Hindlimb muscle (tissue), 1 donor: ENCODE measurements at regions not wholly inside any gene's neighbourhood (a gene's known extent, or its start where the extent isn't known, plus 50 kb on each side); places are given as distances from the start of the nearest gene placed in this dataset.

Experiments used
- DNase-seq: peaks from one replicate; pipeline ENCODE4 v3.0.0-alpha.2; 2013

DNA sequence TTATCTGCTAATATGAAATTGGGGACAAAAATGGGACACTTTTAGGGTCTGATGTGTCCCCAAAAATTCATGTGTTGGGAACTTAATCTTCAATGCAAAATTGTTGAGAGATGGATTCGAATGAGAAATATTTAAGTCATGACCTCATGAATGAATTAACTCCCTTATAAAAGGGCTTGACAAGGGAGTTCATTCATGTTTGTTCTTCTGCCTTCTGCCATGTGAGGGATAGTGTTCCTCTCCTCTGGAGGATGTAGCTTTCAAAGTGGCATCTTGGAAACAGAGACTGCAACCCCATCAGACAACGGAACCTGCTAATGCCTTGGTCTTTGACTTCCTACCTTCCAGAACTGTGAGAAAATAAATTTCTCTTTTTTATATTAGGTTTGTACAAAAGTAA is 89.2 kb upstream of the LINC00305 start:
- no peak for DNase-seq

DNA sequence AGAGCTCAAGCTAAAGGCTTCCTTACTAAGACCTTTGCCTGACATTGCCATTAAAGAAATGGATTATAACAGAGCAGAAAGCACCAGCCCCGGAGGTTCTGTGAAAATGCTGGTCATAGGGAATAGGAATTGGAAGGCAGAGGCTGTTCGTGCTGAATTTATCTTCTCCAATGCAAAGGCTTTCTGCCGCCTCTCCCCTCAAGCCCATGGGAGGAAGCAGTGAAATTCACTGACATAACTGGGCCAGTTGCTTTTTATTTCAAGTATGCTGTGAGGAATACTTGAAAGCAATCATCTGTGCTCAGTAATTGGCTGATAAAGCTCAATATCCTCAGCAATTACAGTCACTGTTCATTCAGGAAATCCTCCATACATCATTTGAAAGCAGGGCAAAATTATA is 85.4 kb upstream of the LINC00305 start:
- DNase-seq, result no peak

DNA sequence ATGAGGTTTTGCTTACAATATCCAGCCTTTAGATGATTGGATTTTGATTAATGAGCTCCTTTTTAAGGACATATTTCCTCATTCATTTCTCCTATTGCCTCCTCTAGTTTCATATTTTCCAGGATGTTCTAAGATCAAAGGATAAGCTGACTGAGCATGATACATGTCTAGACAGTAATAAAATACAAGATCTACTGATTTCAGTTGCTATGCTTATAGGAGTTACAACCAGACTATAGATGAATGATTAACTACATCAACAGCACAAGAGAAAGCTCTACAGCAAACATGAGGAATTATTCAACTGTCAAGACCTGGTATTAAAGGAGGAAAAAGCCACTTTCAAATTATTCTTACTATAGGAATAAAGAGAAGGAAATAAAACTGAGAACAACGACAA is 85.0 kb upstream of the LINC00305 start:
- no peak for DNase-seq

DNA sequence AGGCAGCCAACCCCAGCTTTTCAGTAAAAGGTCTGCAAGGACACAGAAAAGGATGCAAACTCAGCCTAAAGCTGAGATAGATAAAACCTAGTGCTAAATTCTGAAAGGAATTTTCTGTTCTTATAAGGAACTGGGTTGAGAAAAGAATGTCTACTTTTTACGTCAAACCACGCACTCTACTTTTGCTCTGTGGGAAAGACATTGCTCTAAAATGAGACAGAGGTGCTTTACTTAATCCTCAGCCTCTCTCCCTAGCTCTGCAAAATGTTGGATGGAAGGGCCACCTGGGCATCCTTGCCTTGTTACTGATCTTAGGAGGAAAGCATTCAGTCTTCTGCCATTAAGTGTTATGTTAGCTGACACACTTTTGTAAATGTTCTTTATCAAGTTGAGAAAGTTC is 72.1 kb upstream of the LINC00305 start:
- DNase-seq, result no peak

DNA sequence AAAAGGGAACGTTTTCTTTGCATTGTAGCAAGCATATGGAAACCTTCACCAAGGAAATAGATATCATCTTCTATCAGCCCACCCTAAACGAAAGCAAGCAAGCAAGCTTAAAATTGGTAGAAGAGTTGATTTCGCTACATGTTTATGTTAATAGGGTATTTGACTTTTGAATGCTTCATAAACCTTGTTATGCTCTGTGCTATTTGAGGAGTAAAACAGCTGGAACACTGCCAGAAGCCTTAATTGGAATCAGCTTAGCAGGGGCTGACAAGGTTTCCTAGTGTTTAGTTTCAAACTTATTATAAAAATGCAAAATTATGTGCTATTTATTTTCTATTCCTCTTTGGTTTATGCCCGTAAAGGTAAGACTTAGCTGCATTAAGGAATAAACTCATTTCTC is 70.6 kb upstream of the LINC00305 start:
- DNase-seq, result no peak

DNA sequence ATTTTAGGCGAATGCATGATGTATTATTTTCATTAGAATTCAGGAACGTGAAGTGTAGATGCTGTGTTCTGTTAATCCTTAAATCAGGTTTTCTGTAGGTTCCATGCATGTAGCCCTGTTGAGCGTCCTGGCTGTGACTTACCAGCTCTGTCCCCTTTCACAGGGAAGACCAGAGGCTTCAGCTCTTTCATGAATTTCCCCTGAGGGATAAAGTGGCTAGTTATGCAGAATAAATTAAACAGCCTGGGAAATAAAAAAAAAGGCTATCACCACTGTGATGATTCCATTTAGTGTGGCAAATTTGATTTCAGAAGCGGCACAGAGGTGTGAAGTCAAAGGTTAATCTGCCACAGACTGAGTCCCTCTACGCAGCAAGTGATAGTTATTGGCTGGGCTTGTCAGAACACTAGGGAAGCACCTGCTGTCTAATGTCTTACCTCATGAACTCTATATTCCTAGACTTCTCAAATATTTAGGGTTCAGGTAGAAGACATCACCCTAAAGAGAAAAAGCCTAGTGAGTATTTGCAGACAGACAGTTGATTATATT is 61.6 kb upstream of the LINC00305 start:
- no peak for DNase-seq

DNA sequence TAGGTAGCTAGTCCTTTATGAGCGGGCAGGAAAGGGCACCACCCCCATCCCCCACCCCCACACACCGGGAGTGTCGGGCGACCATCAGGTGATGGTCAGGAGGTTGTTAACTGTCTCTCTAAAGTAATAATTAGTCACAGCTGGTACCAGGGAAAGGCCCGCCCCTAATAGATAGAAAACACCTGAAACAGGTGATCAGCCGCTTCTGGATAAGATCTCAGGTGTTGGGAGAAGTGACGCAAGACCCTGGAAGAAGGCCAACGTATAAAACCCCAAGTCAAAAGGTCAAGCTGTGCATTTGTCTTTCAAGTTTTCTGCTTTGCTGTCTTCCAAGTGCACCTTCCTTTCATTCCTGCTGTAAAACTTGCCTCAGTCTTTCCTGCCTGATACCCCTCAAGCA is 59.6 kb upstream of the LINC00305 start:
- DNase-seq, result no peak

DNA sequence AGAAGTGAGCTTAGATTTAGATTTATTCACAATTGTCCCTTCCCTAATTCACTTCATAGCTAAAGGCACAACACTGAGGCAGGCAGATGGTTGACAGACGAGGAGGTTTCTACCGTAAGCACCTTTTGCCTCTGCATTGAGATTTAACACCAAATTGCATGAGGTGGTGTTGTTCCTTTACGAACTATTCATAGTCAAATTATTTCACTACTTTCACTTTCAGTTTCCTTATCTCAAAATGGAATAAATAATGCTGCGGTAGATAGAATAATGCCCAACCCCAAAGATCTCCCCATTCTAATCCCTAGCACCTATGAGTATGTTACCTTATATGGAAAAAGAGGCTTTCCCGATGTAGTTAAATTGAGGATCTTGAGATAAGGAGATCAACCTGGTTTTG is 58.9 kb upstream of the LINC00305 start:
- no peak for DNase-seq

DNA sequence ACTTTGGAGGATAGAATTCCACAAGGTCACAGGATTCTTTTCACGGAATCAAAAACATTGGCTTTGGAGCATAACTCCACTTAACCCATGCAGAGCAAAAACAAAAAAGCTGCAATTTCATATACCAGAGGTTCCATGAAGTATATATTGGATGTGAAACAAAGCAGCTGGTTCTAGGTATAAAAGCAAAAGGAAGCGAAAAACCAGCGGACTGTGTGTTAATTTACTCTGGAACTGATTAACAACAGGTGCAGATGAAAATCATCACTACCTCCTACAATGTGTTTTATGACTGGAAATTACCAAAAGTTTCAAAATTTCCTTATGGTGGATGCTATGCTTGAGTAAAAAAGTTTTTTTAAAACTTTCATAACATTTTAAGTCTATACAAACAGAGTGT is 54.4 kb upstream of the LINC00305 start:
- DNase-seq, result no peak

DNA sequence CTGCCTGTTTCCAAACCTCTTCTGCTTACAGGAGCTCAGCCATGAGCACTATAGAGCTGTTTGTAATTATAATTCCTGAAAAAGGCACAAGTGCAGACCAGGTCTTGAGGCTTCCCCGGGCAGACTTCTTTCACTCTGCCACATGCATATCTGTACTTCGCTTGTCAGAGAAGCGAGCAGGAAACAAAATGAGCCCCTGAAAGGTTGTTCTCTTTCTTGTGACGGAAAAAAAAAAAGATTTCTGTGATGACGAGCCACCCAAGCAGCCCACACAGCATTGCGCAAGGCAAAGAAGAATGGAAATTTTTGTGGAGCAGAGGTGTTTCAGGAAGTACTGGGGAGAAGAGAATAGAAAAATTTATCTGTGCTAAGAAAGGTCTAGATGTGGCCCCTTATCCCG is 54.0 kb upstream of the LINC00305 start:
- no peak for DNase-seq

DNA sequence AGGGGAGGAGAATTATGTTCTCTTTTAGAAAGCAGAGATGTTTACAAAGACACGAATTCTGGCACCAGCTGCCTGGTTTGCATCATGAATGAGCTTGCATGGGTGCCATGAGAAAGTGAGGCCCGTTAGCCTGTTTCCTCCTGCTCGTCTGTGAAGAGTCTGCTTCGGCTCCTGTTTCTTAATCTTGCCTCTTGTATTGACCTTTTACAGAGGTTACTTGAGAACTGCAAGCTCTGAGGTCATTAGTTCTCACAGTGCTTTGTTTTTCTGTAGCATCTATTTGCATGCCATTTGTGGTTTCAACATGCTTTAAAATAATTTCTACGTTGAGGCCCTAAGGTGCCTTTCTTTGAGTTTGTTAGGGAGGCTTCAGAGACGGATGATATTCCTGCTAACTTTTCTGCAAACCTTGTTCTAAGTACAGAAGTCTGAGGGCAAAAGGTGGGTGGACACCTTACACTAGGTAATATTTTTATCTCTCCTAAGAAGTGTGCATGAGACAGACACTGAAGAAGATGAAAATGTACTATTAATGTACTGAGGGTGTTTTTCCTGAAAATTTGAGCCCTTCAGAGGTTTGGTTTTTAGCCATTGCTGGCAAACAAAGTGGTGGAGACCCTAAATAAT is 53.4 kb upstream of the LINC00305 start:
- no peak for DNase-seq

DNA sequence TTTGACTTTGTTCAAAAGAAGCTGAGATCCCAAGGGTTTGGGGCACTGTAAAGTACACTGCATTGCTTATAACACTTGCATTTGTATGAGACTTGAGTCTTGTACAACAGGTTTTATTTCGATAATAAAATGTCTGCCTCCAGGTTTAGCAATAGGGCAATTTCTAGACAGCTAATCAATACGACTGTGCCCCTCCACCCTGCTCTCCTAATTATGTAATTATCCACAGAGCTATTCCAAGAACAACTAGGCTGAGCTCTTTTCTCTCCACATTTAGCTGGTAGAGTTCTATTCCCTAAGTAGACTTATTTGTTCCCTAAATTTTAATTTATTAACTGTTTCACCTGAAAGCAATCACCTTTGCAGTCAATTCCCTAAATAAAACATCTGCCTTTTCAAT is 52.9 kb upstream of the LINC00305 start:
- DNase-seq, result no peak

DNA sequence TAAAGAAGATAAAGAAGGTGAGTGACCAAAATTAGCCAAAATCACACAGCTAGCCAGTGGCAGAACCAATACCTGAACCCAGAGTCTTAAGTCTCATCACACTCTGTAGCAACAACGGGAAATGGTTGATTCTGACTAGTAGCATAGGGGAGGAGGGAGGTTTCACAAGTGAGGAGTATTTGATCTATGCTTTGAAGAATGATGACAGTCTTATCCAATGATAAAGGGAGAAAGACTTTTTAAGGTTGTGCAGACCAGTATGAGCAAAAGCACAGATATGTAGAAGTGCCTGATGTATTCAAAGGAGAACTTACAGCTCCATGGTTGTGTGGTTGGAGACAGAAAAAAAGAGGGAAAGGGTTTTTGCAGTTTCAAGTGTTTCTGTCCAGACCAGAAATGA is 50.7 kb upstream of the LINC00305 start:
- DNase-seq, result no peak
